ENCODE measurements at regions not wholly inside any gene's neighbourhood (a gene's known extent, or its start where the extent isn't known, plus 50 kb on each side); places are given as distances from the start of the nearest gene placed in this dataset.

DNA sequence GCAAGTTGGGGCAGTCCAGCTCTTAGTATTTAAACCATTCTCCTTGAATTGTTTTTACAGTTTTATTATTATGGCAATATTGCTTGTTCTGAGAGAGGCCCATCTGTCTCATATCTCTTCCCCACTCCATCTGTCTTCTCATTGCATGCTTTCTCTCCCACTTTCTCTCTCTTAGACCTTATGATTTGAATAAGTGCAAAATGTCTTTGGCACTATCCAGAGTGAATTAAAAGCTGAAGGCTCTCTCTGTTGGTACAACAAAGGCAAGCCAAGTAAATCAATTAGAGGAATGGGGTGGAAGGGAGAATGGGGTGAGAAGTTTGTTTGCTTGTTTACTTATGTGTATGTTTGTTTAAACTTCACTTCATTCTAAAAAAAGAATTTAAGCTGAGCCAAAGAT lies 195.3 kb upstream of the RFX3 start:
- TF ChIP-seq, protein P1, sequence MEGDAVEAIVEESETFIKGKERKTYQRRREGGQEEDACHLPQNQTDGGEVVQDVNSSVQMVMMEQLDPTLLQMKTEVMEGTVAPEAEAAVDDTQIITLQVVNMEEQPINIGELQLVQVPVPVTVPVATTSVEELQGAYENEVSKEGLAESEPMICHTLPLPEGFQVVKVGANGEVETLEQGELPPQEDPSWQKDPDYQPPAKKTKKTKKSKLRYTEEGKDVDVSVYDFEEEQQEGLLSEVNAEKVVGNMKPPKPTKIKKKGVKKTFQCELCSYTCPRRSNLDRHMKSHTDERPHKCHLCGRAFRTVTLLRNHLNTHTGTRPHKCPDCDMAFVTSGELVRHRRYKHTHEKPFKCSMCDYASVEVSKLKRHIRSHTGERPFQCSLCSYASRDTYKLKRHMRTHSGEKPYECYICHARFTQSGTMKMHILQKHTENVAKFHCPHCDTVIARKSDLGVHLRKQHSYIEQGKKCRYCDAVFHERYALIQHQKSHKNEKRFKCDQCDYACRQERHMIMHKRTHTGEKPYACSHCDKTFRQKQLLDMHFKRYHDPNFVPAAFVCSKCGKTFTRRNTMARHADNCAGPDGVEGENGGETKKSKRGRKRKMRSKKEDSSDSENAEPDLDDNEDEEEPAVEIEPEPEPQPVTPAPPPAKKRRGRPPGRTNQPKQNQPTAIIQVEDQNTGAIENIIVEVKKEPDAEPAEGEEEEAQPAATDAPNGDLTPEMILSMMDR (IDR thresholded peaks at IDR 0.05; ENCODE audit: extremely low read depth, missing control alignments), result no peak
- no peak for DNase-seq (ENCODE audit: low spot score)

DNA sequence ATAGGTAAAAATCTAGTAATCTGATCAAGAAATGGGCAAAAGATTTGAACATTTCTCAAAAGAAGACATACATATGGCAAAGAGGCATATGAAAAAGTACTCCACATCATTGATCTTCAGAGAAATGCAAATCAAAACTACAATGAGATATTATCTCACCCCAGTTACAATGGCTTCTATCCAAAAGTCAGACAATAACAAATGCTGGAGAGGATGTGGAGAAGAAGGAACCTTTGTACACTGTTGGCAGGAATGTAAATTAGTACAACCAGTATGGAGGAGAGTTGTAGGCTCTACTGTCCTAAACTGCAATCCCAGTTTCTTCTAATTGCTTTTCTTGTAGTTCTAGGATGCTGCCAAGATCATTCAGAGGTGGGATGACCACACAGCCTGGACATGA lies 193.5 kb upstream of the RFX3 start:
- DNase-seq (ENCODE audit: low spot score), result no peak
- TF ChIP-seq, protein P1 (IDR thresholded peaks at IDR 0.05; ENCODE audit: extremely low read depth, missing control alignments), result no peak

DNA sequence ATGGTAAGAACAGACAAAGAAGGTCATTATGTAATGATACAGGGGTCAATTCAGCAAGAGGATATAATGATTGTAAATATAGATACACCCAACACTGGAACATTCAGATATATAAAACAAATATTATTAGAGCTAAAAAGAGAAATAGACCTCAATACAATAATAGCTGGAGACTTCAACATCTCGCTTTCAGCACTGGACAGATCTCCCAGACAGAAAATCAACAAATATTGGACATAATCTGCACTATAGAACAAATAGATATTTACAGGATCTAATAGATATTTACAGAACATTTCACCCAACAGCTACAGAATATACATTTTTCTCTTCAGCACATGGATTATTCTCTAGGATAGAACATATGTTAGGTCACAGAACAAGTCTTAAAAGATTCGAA lies 190.6 kb upstream of the RFX3 start:
- no peak for DNase-seq (ENCODE audit: low spot score)
- TF ChIP-seq, protein P1 (IDR thresholded peaks at IDR 0.05; ENCODE audit: extremely low read depth, missing control alignments), result no peak

DNA sequence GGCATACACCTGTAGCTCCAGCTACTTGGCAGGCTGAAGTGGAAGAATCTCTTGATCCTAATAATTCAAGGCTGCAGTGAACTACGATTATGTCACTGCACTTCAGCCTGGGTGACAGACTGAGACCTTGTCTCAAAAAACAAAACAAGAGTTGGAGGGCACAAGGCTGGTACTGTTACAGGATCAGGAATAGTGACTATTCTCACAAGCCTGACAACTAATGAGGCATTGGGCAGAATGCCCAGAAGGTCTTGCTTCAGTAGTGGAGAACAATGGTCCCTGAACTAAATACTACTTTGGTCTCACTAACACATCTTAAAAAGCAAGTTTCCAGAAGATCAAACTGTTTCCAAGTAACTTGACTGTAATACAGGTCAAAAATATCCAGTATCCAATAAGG lies 182.9 kb upstream of the RFX3 start:
- DNase-seq (ENCODE audit: low spot score), result no peak

DNA sequence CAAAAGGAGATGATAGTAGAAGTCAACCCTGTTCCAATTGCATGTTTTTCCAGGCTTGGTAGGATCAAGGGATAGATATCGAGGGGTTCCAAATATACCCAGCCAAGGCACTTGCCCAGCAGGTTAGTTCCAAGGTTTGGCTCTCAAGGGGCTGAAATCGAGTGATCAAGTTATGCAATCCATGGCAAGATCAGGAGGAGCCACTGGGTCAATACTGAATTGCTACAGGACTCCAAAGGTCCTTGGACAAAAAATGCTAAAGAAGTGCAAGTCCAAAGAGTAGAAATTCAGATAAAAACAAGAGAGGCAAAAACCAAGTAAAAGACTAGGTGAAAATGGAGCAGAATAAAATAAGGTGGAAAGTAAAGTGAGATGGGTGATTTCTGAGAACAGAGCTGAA lies 179.1 kb upstream of the RFX3 start:
- TF ChIP-seq, protein P1 (IDR thresholded peaks at IDR 0.05; ENCODE audit: extremely low read depth, missing control alignments), result no peak
- DNase-seq (ENCODE audit: low spot score), result no peak

More for the DNA sequence above, 182.9 kb upstream of the RFX3 start:
- TF ChIP-seq, protein P1 (IDR thresholded peaks at IDR 0.05; ENCODE audit: extremely low read depth, missing control alignments), result no peak

DNA sequence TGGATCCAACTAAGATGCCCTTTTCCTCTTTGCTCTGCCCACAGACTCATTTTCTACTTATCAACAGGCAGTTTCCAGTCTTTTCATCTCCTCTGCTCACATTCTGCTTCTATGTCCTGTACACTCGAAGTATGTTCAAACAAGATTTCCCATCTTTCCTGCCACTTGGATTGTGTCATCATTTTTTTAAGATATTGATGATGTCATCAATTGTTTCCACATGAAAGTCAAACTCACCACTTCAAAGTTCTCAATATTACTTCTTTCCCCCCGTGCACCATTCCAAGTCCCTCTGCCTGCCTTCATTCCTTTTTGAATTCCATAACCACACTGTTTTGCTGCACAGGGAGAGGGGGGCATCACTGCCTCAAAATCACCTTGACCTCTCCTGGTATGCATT lies 175.0 kb upstream of the RFX3 start:
- no peak for DNase-seq (ENCODE audit: low spot score)
- TF ChIP-seq, protein P1 (IDR thresholded peaks at IDR 0.05; ENCODE audit: extremely low read depth, missing control alignments), result no peak

DNA sequence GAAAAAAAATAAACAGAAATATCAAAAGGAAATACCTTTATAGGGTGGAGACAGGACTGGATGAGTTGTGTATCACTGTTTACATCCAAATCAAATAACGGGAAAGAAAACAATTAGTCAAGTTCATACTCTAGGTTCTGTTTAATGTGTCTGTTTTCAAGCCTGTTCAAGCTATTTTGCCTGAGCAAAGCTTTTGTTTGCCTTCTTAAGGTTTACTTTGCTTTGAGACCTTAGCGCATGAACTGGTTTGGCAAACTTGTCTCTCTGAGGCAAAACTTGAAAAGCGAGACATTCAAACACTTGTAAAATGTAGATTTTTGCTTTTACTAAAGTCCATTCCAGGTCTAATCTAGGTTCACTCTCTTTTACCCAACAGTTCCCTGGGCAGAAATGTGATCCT lies 174.1 kb upstream of the RFX3 start:
- TF ChIP-seq, protein P1 (IDR thresholded peaks at IDR 0.05; ENCODE audit: extremely low read depth, missing control alignments), result no peak
- DNase-seq (ENCODE audit: low spot score), result no peak
